ENCODE measurements at regions not wholly inside any gene's neighbourhood (a gene's known extent, or its start where the extent isn't known, plus 50 kb on each side); places are given as distances from the start of the nearest gene placed in this dataset.

- TF ChIP-seq POLR2A (IDR thresholded peaks at IDR 0.05) (no peak), CTCF (IDR thresholded peaks at IDR 0.05) (no peak)
These were observed 315.1 kb downstream of the ARPP21 start for GRCh38 chr3:35954413-35954812.
